CD4-positive, alpha-beta memory T cell (primary cell): ENCODE measurements at regions not wholly inside any gene's neighbourhood (a gene's known extent, or its start where the extent isn't known, plus 50 kb on each side); places are given as distances from the start of the nearest gene placed in this dataset.

ENCODE experiments used
- CTCF ChIA-PET: fragments of 350-600 bp; sonication (Branson Sonifier 250); formaldehyde crosslinking; loops from one replicate; lab custom pipeline; 2021; ENCODE audit warnings: inconsistent platforms; ENCODE audit not compliant: partially characterized antibody; lab: Charles Lee
- POLR2A ChIA-PET: fragments of 350-600 bp; sonication (Branson Sonifier 250); formaldehyde crosslinking; loops from one replicate; lab custom pipeline; 2021; ENCODE audit not compliant: partially characterized antibody; lab: Charles Lee
- DNase-seq, 5 donors: peaks; one replicate each; pipeline versions ENCODE4 v3.0.0 to v3.0.0-alpha.2; 2020 to 2022; ENCODE audit warnings: mixed read lengths in 1 of 5
- H3K27ac ChIP-seq: one replicate; pipeline ENCODE4 v1.7.0; 2013; ENCODE audit warnings: low read depth, low read length
- H3K27me3 ChIP-seq: 2 replicates; pipeline ENCODE4 v1.7.0; 2013; ENCODE audit warnings: mild to moderate bottlenecking, low read length, moderate library complexity; ENCODE audit not compliant: insufficient read depth
- H3K36me3 ChIP-seq: 2 replicates; pipeline ENCODE4 v1.7.0; 2013; ENCODE audit warnings: mild to moderate bottlenecking, low read length, moderate library complexity; ENCODE audit not compliant: insufficient read depth
- H3K4me1 ChIP-seq: 2 replicates; pipeline ENCODE4 v1.7.0; 2013; ENCODE audit warnings: mild to moderate bottlenecking, low read length, moderate library complexity; ENCODE audit not compliant: insufficient read depth
- H3K4me3 ChIP-seq, 2 donors: one replicate each; pipeline ENCODE4 v1.7.0; 2013; ENCODE audit warnings: low read length in 2 of 2, mild to moderate bottlenecking in 1 of 2
- H3K9me3 ChIP-seq, 2 donors: one replicate each; pipeline ENCODE4 v1.7.0; 2013; ENCODE audit warnings: low read length in 2 of 2, control low read depth in 1 of 2; ENCODE audit not compliant: control insufficient read depth in 1 of 2
- H3K27ac Mint-ChIP-seq, 7 donors: one replicate each; pipeline ENCODE4 v1.8.0; 2020 to 2021; ENCODE audit warnings: mixed read lengths in 7 of 7, mild to moderate bottlenecking in 6 of 7, inconsistent platforms in 3 of 7, moderate library complexity in 3 of 7
- H3K27me3 Mint-ChIP-seq, 2 donors: one replicate each; pipeline ENCODE4 v1.8.0; 2020 to 2021; ENCODE audit warnings: mixed read lengths in 2 of 2
- H3K36me3 Mint-ChIP-seq, 2 donors: one replicate each; pipeline ENCODE4 v1.8.0; 2020 to 2021; ENCODE audit warnings: mixed read lengths in 2 of 2, inconsistent platforms in 1 of 2, mild to moderate bottlenecking in 1 of 2
- H3K4me1 Mint-ChIP-seq, 4 donors: one replicate each; pipeline ENCODE4 v1.8.0; 2020 to 2021; ENCODE audit warnings: mixed read lengths in 4 of 4, mild to moderate bottlenecking in 1 of 4
- H3K4me3 Mint-ChIP-seq, 8 donors: one replicate each; pipeline ENCODE4 v1.8.0; 2020 to 2021; ENCODE audit warnings: mixed read lengths in 8 of 8, mild to moderate bottlenecking in 7 of 8, moderate library complexity in 6 of 8, inconsistent platforms in 3 of 8
- H3K9me3 Mint-ChIP-seq, 8 donors: one replicate each; pipeline ENCODE4 v1.8.0; 2020 to 2021; ENCODE audit warnings: mixed read lengths in 8 of 8, mild to moderate bottlenecking in 5 of 8, inconsistent platforms in 3 of 8, moderate library complexity in 1 of 8
- intact Hi-C: fragments of 100-400 bp; cut with micrococcal nuclease; formaldehyde crosslinking; loops from one replicate; pipeline ENCODE4 v1.15.1; 2023

GRCh38 chrX:145552643-145553042, 265.0 kb upstream of the SLITRK2 start:
- Mint-ChIP-seq H3K9me3 (peaks cover 0 to 2% (median 0%) of the 10 kb centered on the region in 8 donors), H3K27ac (no peak overlapping the region), H3K36me3 (no peaks in the 10 kb centered on the region), H3K4me3 (no peak overlapping the region), H3K27me3 (no peaks in the 10 kb centered on the region), H3K4me1 (no peaks in the 10 kb centered on the region)
- Histone ChIP-seq H3K4me3 (no peak overlapping the region), H3K27ac (no peak overlapping the region), H3K4me1 (no peaks in the 10 kb centered on the region), H3K27me3 (no peaks in the 10 kb centered on the region), H3K36me3 (no peaks in the 10 kb centered on the region), H3K9me3 (no peaks in the 10 kb centered on the region)
- intact Hi-C loops, result no loop called here
- ChIA-PET CTCF (no interaction called here), POLR2A (no interaction called here)
- DNase-seq, result no peak

GRCh38 chrX:145553702-145554101, 263.9 kb upstream of the SLITRK2 start:
- no peak for DNase-seq
- intact Hi-C loops, result no loop called here
- no peaks in the 10 kb centered on the region for H3K27me3 ChIP-seq
- CTCF ChIA-PET, result no interaction called here
- no peaks in the 10 kb centered on the region for H3K4me1 Mint-ChIP-seq
- H3K4me1 ChIP-seq, result no peaks in the 10 kb centered on the region
- H3K27ac Mint-ChIP-seq, result no peak overlapping the region
- H3K9me3 ChIP-seq, result no peaks in the 10 kb centered on the region
- H3K27ac ChIP-seq, result no peak overlapping the region
- no peak overlapping the region for H3K4me3 Mint-ChIP-seq
- H3K36me3 ChIP-seq, result no peaks in the 10 kb centered on the region
- POLR2A ChIA-PET, result no interaction called here
- peaks cover 0 to 2% (median 0%) of the 10 kb centered on the region in 8 donors for H3K9me3 Mint-ChIP-seq
- H3K4me3 ChIP-seq, result no peak overlapping the region
- H3K36me3 Mint-ChIP-seq, result no peaks in the 10 kb centered on the region
- no peaks in the 10 kb centered on the region for H3K27me3 Mint-ChIP-seq

GRCh38 chrX:145563159-145563558, 254.5 kb upstream of the SLITRK2 start:
- no peak overlapping the region for H3K4me3 ChIP-seq
- intact Hi-C loops, result no loop called here
- Mint-ChIP-seq H3K9me3 (peaks cover 0 to 4% (median 0%) of the 10 kb centered on the region in 8 donors), H3K27ac (no peak overlapping the region), H3K36me3 (no peaks in the 10 kb centered on the region), H3K27me3 (no peaks in the 10 kb centered on the region), H3K4me3 (no peak overlapping the region), H3K4me1 (no peaks in the 10 kb centered on the region)
- no peaks in the 10 kb centered on the region for H3K27me3 ChIP-seq
- ChIA-PET CTCF (no interaction called here), POLR2A (no interaction called here)
- no peak for DNase-seq
- H3K36me3 ChIP-seq, result no peaks in the 10 kb centered on the region
- H3K9me3 ChIP-seq, result no peaks in the 10 kb centered on the region
- no peak overlapping the region for H3K27ac ChIP-seq
- H3K4me1 ChIP-seq, result no peaks in the 10 kb centered on the region

GRCh38 chrX:145609951-145610511, 207.6 kb upstream of the SLITRK2 start:
- Histone ChIP-seq H3K9me3 (no peaks in the 10 kb centered on the region), H3K4me1 (no peaks in the 10 kb centered on the region), H3K4me3 (no peak overlapping the region), H3K36me3 (no peaks in the 10 kb centered on the region), H3K27ac (no peak overlapping the region), H3K27me3 (no peaks in the 10 kb centered on the region)
- ChIA-PET POLR2A (no interaction called here), CTCF (no interaction called here)
- Mint-ChIP-seq H3K36me3 (no peaks in the 10 kb centered on the region), H3K4me3 (no peak overlapping the region), H3K9me3 (peaks cover 0 to 8% (median 0%) of the 10 kb centered on the region in 8 donors), H3K27me3 (no peaks in the 10 kb centered on the region), H3K27ac (no peak overlapping the region), H3K4me1 (no peaks in the 10 kb centered on the region)
- DNase-seq, result no peak
- intact Hi-C loops, result no loop called here

- ChIA-PET CTCF (no interaction called here), POLR2A (no interaction called here)
- H3K9me3 ChIP-seq, result no peaks in the 10 kb centered on the region
- DNase-seq, result no peak
- H3K27me3 ChIP-seq, result no peaks in the 10 kb centered on the region
- H3K4me3 Mint-ChIP-seq, result no peak overlapping the region
- peaks cover 0 to 6% (median 0%) of the 10 kb centered on the region in 8 donors for H3K9me3 Mint-ChIP-seq
- H3K36me3 ChIP-seq, result no peaks in the 10 kb centered on the region
- intact Hi-C loops, result no loop called here
- H3K27ac ChIP-seq, result no peak overlapping the region
- H3K4me1 ChIP-seq, result no peaks in the 10 kb centered on the region
- no peaks in the 10 kb centered on the region for H3K36me3 Mint-ChIP-seq
- H3K27ac Mint-ChIP-seq, result no peak overlapping the region
- H3K27me3 Mint-ChIP-seq, result no peaks in the 10 kb centered on the region
- no peak overlapping the region for H3K4me3 ChIP-seq
- no peaks in the 10 kb centered on the region for H3K4me1 Mint-ChIP-seq
Measured at GRCh38 chrX:145613894-145614293, 203.7 kb upstream of the SLITRK2 start.

GRCh38 chrX:145620666-145621065, 197.0 kb upstream of the SLITRK2 start:
- ChIA-PET POLR2A (no interaction called here), CTCF (no interaction called here)
- Mint-ChIP-seq H3K27me3 (no peaks in the 10 kb centered on the region), H3K9me3 (peaks cover 0 to 6% (median 0%) of the 10 kb centered on the region in 8 donors), H3K4me1 (no peaks in the 10 kb centered on the region), H3K27ac (no peak overlapping the region), H3K4me3 (no peak overlapping the region), H3K36me3 (no peaks in the 10 kb centered on the region)
- intact Hi-C loops, result no loop called here
- H3K27ac ChIP-seq, result no peak overlapping the region
- no peaks in the 10 kb centered on the region for H3K27me3 ChIP-seq
- H3K9me3 ChIP-seq, result no peaks in the 10 kb centered on the region
- DNase-seq, result no peak
- no peaks in the 10 kb centered on the region for H3K4me1 ChIP-seq
- no peak overlapping the region for H3K4me3 ChIP-seq
- no peaks in the 10 kb centered on the region for H3K36me3 ChIP-seq

- H3K4me3 ChIP-seq, result no peak overlapping the region
- H3K36me3 ChIP-seq, result no peaks in the 10 kb centered on the region
- no peak overlapping the region for H3K27ac Mint-ChIP-seq
- ChIA-PET POLR2A (no interaction called here), CTCF (no interaction called here)
- no peaks in the 10 kb centered on the region for H3K9me3 ChIP-seq
- no peaks in the 10 kb centered on the region for H3K27me3 ChIP-seq
- no peak overlapping the region for H3K27ac ChIP-seq
- no peak overlapping the region for H3K4me3 Mint-ChIP-seq
- H3K4me1 Mint-ChIP-seq, result no peaks in the 10 kb centered on the region
- peaks cover 0 to 5% (median 0%) of the 10 kb centered on the region in 8 donors for H3K9me3 Mint-ChIP-seq
- H3K27me3 Mint-ChIP-seq, result no peaks in the 10 kb centered on the region
- no peaks in the 10 kb centered on the region for H3K36me3 Mint-ChIP-seq
- H3K4me1 ChIP-seq, result no peaks in the 10 kb centered on the region
- no peak for DNase-seq
- intact Hi-C loops, result no loop called here
Measured at GRCh38 chrX:145623453-145623852, 194.2 kb upstream of the SLITRK2 start.

GRCh38 chrX:145630081-145630480, 187.5 kb upstream of the SLITRK2 start:
- H3K4me1 ChIP-seq, result no peaks in the 10 kb centered on the region
- no peak for DNase-seq
- no peaks in the 10 kb centered on the region for H3K9me3 ChIP-seq
- Mint-ChIP-seq H3K9me3 (peaks cover 0 to 7% (median 4%) of the 10 kb centered on the region in 8 donors), H3K27ac (no peak overlapping the region), H3K36me3 (no peaks in the 10 kb centered on the region), H3K27me3 (no peaks in the 10 kb centered on the region), H3K4me1 (no peaks in the 10 kb centered on the region), H3K4me3 (no peak overlapping the region)
- H3K27ac ChIP-seq, result no peak overlapping the region
- no peaks in the 10 kb centered on the region for H3K36me3 ChIP-seq
- no peak overlapping the region for H3K4me3 ChIP-seq
- H3K27me3 ChIP-seq, result no peaks in the 10 kb centered on the region
- CTCF ChIA-PET, result no interaction called here
- POLR2A ChIA-PET, result no interaction called here
- intact Hi-C loops, result no loop called here
